Neural cell (in vitro differentiated cells): ENCODE measurements at regions not wholly inside any gene's neighbourhood (a gene's known extent, or its start where the extent isn't known, plus 50 kb on each side); places are given as distances from the start of the nearest gene placed in this dataset.

ENCODE experiments used
- H2AFZ ChIP-seq: fragments of 200-600, 300-800 bp; sonication (generic), shearing (Covaris generic); 2 replicates; pipeline ENCODE4 v1.6.0; 2014; ENCODE audit warnings: low read depth, mild to moderate bottlenecking, antibody characterized with exemption, low read length, moderate library complexity
- H3F3A ChIP-seq: fragments of 200-600 bp; shearing (Covaris generic); 2 replicates; pipeline ENCODE4 v1.6.1; 2016; ENCODE audit warnings: mild to moderate bottlenecking, moderate library complexity, mixed read lengths, antibody characterized with exemption, low read length; ENCODE audit not compliant: insufficient read depth, poor library complexity, severe bottlenecking
- H3K27ac ChIP-seq: fragments of 200-600, 300-800 bp; sonication (generic), shearing (Covaris generic); 2 replicates; pipeline ENCODE4 v1.5.1; 2014; ENCODE audit warnings: mild to moderate bottlenecking, low read length, moderate library complexity
- H3K27me3 ChIP-seq: fragments of 300-800, 200-600 bp; sonication (generic), shearing (Covaris generic); 2 replicates; pipeline ENCODE4 v1.6.0; 2014; ENCODE audit warnings: mild to moderate bottlenecking, low read depth, low read length, moderate library complexity; ENCODE audit not compliant: insufficient read depth
- H3K36me3 ChIP-seq: fragments of 300-800, 200-600 bp; sonication (generic), shearing (Covaris generic); 2 replicates; pipeline ENCODE4 v1.5.1; 2014; ENCODE audit warnings: mild to moderate bottlenecking, antibody characterized with exemption, low read length, moderate library complexity; ENCODE audit not compliant: insufficient read depth
- H3K4me2 ChIP-seq: fragments of 300-800, 200-600 bp; sonication (generic), shearing (Covaris generic); 2 replicates; pipeline ENCODE4 v1.6.0; 2014; ENCODE audit warnings: mild to moderate bottlenecking, low read length
- H3K4me3 ChIP-seq: fragments of 300-800, 200-600 bp; sonication (generic), shearing (Covaris generic); 2 replicates; pipeline ENCODE4 v1.5.1; 2014; ENCODE audit warnings: mild to moderate bottlenecking, low read length, moderate library complexity
- H3K79me2 ChIP-seq: fragments of 200-600 bp; shearing (Covaris generic); replicated peaks from 2 replicates; pipeline ENCODE4 v1.6.0; 2014; ENCODE audit warnings: mild to moderate bottlenecking, low read length, moderate library complexity; ENCODE audit not compliant: insufficient read depth
- H3K9ac ChIP-seq: fragments of 300-800, 200-600 bp; sonication (generic), shearing (Covaris generic); 2 replicates; pipeline ENCODE4 v1.6.1; 2016; ENCODE audit warnings: mild to moderate bottlenecking, low read length, mixed read lengths
- H3K9me2 ChIP-seq: fragments of 200-600 bp; shearing (Covaris generic); 2 replicates; pipeline ENCODE4 v1.6.1; 2016; ENCODE audit warnings: mild to moderate bottlenecking, low read length, mixed read lengths; ENCODE audit not compliant: insufficient read depth
- H3K9me3 ChIP-seq: fragments of 200-600, 300-800 bp; sonication (generic), shearing (Covaris generic); 2 replicates; pipeline ENCODE4 v1.6.1; 2016; ENCODE audit warnings: mild to moderate bottlenecking, mixed run types, low read length, moderate library complexity, mixed read lengths
- H4K20me1 ChIP-seq: fragments of 200-600 bp; shearing (Covaris generic); 2 replicates; pipeline ENCODE4 v1.6.1; 2016; ENCODE audit warnings: mild to moderate bottlenecking, mixed run types; ENCODE audit not compliant: insufficient read depth
- CTCF ChIP-seq: fragments of 450-650 bp; IDR thresholded peaks from 2 replicates; pipeline ENCODE4 v1.5.1; 2014; ENCODE audit warnings: antibody characterized with exemption, mild to moderate bottlenecking, moderate library complexity; ENCODE audit not compliant: poor library complexity, severe bottlenecking
- EP300 ChIP-seq: fragments of 450-650 bp; conservative IDR thresholded peaks from 2 replicates; pipeline ENCODE4 v1.6.1; 2014; ENCODE audit warnings: antibody characterized with exemption, mild to moderate bottlenecking, moderate library complexity; ENCODE audit not compliant: poor library complexity, severe bottlenecking
- EZH2 ChIP-seq: fragments of 200-600, 300-800 bp; shearing (Covaris generic), sonication (generic); IDR thresholded peaks from 2 replicates; pipeline ENCODE4 v1.6.1; 2014; ENCODE audit warnings: antibody characterized with exemption, low read length, borderline replicate concordance, mild to moderate bottlenecking; ENCODE audit not compliant: insufficient read depth, poor library complexity, severe bottlenecking
- MXI1 ChIP-seq: fragments of 450-650 bp; conservative IDR thresholded peaks from 2 replicates; pipeline ENCODE4 v1.6.1; 2014; ENCODE audit warnings: antibody characterized with exemption, mild to moderate bottlenecking; ENCODE audit not compliant: poor library complexity, severe bottlenecking
- POLR2AphosphoS5 ChIP-seq: IDR thresholded peaks from 2 replicates; pipeline ENCODE4 v1.6.1; 2012
- RAD21 ChIP-seq: fragments of 450-650 bp; conservative IDR thresholded peaks from 2 replicates; pipeline ENCODE4 v1.6.1; 2014; ENCODE audit warnings: antibody characterized with exemption, mild to moderate bottlenecking, moderate library complexity
- REST ChIP-seq: IDR thresholded peaks from 2 replicates; pipeline ENCODE4 v1.6.1; 2012; ENCODE audit warnings: borderline replicate concordance
- SMC3 ChIP-seq: fragments of 450-650 bp; conservative IDR thresholded peaks from 2 replicates; pipeline ENCODE4 v1.6.1; 2014; ENCODE audit warnings: antibody characterized with exemption, mild to moderate bottlenecking, moderate library complexity; ENCODE audit not compliant: poor library complexity
- TAF1 ChIP-seq: IDR thresholded peaks from 2 replicates; pipeline ENCODE4 v1.6.1; 2012; ENCODE audit warnings: low read depth

GRCh38 chr1:191026828-191027227 lies 549.2 kb upstream of the BRINP3 start:
- H3K9me3 ChIP-seq, result no peaks in the 10 kb centered on the region
- no peak overlapping the region for H2AFZ ChIP-seq
- H3K4me3 ChIP-seq, result no peak overlapping the region
- H3K9me2 ChIP-seq, result no peaks in the 10 kb centered on the region
- no peak overlapping the region for H3K4me2 ChIP-seq
- H3K9ac ChIP-seq, result no peak overlapping the region
- no peaks in the 10 kb centered on the region for H3F3A ChIP-seq
- H3K27ac ChIP-seq, result no peak overlapping the region
- no peaks in the 10 kb centered on the region for H3K79me2 ChIP-seq
- H3K27me3 ChIP-seq, result no peaks in the 10 kb centered on the region
- no peaks in the 10 kb centered on the region for H3K36me3 ChIP-seq
- no peak for TF ChIP-seq MXI1
- no peak for TF ChIP-seq REST
- TF ChIP-seq RAD21, result no peak
- TF ChIP-seq SMC3, result no peak
- TF ChIP-seq CTCF, result no peak
- TF ChIP-seq POLR2AphosphoS5, result no peak
- TF ChIP-seq EZH2, result no peak
- H4K20me1 ChIP-seq, result no peaks in the 10 kb centered on the region

GRCh38 chr1:191034132-191034531 lies 556.5 kb upstream of the BRINP3 start:
- Histone ChIP-seq H2AFZ (no peak overlapping the region), H3K79me2 (no peaks in the 10 kb centered on the region), H3K9me2 (no peaks in the 10 kb centered on the region), H3K27me3 (no peaks in the 10 kb centered on the region), H3K9me3 (no peaks in the 10 kb centered on the region), H3K4me2 (no peak overlapping the region), H3K9ac (no peak overlapping the region), H3K36me3 (no peaks in the 10 kb centered on the region), H3K4me3 (no peak overlapping the region), H3F3A (no peaks in the 10 kb centered on the region), H3K27ac (no peak overlapping the region), H4K20me1 (no peaks in the 10 kb centered on the region)
- no peak for TF ChIP-seq MXI1
- no peak for TF ChIP-seq TAF1
- TF ChIP-seq RAD21, result no peak
- TF ChIP-seq REST, result no peak
- TF ChIP-seq POLR2AphosphoS5, result no peak
- no peak for TF ChIP-seq SMC3
- no peak for TF ChIP-seq CTCF
- no peak for TF ChIP-seq EP300
- no peak for TF ChIP-seq EZH2
